22Rv1 (cell line): ENCODE measurements at regions not wholly inside any gene's neighbourhood (a gene's known extent, or its start where the extent isn't known, plus 50 kb on each side); places are given as distances from the start of the nearest gene placed in this dataset.

Experiments used
- H3K27ac ChIP-seq: fragments of 450-650 bp; 2 replicates; pipeline ENCODE4 v1.5.1; 2017
- ZFX ChIP-seq: fragments of 450-650 bp; IDR thresholded peaks from 2 replicates; pipeline ENCODE4 v1.6.1; 2017; ENCODE audit warnings: antibody characterized with exemption, borderline replicate concordance
- TF ChIP-seq, protein P1 (sequence below): fragments of 450-650 bp; IDR thresholded peaks from 2 replicates; pipeline ENCODE4 v1.5.1; 2017; ENCODE audit warnings: mild to moderate bottlenecking

DNA sequence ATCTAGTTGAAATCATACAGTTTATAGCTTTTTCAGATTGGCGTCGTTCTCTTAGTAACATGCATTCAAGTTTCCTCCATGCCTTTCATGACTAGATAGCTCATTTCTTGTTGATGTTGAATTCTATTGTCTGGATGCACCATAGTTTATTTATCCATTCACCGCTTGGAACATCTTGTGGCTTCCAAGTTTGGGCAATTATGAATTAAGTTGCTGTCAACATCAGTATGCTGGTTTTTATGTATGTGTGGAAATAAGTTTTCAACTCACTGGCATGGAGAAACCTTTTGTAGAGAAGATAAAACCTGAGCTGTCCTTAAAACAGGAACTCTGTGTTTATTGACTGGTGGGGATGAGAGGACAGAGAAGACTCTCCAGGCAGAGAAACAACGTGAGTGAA lies 248.0 kb downstream of the CDC5L start:
- H3K27ac ChIP-seq, result no peak overlapping the region
- TF ChIP-seq, protein P1, sequence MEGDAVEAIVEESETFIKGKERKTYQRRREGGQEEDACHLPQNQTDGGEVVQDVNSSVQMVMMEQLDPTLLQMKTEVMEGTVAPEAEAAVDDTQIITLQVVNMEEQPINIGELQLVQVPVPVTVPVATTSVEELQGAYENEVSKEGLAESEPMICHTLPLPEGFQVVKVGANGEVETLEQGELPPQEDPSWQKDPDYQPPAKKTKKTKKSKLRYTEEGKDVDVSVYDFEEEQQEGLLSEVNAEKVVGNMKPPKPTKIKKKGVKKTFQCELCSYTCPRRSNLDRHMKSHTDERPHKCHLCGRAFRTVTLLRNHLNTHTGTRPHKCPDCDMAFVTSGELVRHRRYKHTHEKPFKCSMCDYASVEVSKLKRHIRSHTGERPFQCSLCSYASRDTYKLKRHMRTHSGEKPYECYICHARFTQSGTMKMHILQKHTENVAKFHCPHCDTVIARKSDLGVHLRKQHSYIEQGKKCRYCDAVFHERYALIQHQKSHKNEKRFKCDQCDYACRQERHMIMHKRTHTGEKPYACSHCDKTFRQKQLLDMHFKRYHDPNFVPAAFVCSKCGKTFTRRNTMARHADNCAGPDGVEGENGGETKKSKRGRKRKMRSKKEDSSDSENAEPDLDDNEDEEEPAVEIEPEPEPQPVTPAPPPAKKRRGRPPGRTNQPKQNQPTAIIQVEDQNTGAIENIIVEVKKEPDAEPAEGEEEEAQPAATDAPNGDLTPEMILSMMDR, result no peak
- no peak for TF ChIP-seq ZFX

DNA sequence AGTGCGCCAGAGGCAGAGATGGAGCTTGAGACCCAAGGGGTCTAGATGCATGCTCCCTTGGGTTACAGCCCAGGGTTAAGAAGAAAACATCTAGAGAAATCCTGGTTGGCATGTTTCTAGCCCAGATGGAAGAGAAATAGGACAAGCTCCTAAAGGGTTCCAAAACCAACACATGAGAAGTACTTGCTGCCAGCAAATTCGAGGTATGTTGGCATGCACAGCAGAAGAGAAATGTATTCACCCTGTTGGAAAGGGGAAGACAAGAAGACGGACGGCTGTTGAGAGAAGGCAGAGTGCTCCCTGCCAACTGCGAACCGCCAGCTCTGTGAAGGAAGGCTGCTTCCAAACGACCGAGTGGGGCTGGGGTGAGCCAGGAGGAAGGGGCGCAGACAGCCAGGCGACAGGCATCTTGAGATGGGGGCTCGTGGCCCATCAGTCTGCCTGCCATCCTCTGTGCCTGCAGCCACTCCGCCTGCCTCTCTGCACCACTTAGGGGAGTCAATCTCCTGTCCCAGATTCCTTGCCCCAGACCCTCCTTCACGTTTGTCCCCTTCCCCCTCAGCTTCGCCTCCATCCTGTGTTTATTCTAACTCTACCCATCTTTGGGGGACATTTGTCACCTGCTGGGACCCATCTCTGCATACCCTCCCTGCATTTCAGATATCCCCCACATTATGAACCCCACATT lies 249.2 kb downstream of the CDC5L start:
- TF ChIP-seq ZFX, result no peak
- TF ChIP-seq, protein P1, result no peak
- H3K27ac ChIP-seq, result no peak overlapping the region

DNA sequence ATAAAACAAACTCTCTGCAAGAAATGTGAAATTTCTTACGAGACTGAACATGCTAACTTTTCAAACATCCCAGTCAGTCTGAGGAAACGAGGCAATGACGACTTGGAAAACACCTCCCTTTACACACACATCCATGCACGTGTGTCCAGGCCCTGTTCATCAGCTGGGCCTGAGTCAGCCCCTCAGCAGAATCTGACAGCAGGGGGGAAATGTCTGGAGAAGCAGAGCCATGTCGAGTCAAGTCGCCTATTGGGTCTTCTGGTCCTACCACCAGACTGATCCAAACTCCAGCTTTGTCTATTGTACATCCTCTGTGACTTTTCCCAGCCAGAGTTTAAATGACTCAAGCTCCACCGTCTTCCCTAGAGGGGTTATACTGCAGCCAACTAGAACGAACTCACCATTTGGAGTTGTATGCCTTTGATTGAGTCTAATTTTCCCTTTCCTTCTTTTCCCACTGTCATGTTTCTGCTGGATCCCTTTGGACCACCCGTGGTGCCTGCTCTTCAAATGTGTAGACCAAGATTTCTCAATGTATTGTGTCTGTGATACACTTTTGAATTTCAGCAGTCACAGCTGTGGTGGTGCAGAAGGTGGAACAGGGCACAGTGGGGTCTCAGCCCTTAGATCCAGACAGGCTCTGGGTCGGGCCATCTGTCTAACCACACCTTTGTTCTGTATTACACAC lies 254.0 kb downstream of the CDC5L start:
- H3K27ac ChIP-seq, result no peak overlapping the region

DNA sequence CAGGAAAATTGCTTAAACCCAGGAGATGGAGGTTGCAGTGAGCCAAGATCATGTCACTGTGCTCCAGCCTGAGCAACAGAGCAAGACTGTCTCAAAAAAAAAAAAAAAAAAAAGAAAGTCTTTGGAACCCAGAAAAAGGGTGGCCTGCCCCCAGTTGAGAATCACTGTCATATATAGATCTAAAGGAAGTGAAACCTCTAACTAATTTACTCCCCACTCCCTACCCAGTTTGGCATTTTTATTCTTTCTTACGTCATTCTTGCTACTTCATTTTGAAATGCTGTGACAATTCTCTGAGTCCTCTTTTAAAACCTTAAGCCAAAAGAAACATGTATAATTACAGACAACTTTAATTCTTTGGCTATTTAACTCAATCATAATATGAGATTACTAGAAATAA lies 254.8 kb downstream of the CDC5L start:
- TF ChIP-seq, protein P1, result no peak
- TF ChIP-seq ZFX, result no peak
- H3K27ac ChIP-seq, result no peak overlapping the region

More for the DNA sequence above, 254.0 kb downstream of the CDC5L start:
- TF ChIP-seq, protein P1, result no peak
- TF ChIP-seq ZFX, result no peak

DNA sequence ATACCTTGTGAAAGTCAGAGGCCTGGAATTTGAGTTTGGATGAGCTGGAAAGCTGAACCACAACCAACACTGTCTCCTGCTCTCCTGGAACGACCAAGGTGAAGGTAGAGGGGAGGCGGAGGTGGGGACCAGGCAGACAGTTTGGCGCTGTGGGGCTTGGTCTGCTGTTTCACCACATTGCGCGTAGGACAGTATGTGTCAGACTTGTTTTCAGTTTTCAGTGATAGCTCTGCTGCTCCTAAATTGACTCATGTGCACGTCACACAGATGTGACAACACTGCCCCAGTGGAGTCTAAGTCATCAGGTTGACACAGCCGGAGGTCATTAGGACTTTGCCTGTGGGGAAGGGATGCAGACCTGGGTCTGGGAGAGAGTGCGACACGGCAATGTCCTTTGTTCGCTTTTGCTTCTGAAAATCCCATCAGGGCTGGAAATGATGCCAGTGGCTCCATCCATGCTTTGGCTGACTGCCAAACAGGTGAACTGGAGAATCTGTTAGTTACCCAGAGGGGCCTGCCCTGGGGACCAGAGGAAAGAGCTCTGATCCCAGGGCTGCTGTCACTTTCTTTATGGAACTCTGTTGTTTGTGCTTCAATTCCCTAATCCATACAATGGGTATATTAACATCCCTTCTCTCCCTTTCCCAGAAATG lies 255.5 kb downstream of the CDC5L start:
- TF ChIP-seq, protein P1, result no peak
- no peak for TF ChIP-seq ZFX

DNA sequence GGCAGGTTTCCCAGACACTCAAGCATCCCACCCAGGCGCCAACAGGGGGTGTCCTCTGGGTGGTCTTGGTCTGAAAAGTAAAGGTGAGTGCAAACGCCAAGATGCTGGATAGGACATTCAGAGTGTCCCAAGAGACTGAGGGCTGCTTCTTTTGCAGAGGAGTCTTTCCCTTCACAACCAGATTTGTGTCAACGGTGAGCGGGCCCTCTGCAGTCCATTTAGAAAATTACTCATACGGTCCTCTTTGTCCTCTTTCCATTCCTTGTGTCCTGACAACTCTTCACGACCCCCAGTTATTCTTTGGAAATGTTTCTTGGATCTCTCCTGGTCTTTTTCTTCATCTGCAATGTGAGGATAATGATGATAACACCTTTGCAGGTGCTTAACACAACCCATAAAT lies 257.8 kb downstream of the CDC5L start:
- no peak for TF ChIP-seq ZFX
- TF ChIP-seq, protein P1, result 0 out of 2 replicates have a peak, but pooled peaks have one; percentile 22
- H3K27ac ChIP-seq, result no peak overlapping the region

More for the DNA sequence above, 255.5 kb downstream of the CDC5L start:
- H3K27ac ChIP-seq, result no peak overlapping the region

DNA sequence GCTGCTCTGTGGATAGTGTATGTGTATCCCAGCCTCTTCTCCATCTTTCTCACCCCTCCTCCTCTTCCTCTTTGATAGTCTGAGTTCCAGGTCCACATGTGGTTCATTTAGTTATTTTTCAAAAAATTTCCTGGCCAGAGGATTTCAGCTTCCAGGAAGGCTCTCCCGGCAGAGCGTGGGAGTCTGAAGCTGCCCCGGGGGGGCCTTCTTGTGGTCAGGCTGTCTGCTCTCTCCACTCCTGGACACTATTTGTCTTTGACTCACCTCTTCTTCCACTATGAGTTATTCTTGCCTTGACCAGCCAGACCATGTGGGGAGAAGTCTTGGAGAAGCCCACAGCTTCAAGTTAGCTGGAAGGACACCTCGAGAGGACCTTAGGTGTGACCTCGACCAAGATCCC lies 258.8 kb downstream of the CDC5L start:
- no peak overlapping the region for H3K27ac ChIP-seq

More for the DNA sequence above, 258.8 kb downstream of the CDC5L start:
- TF ChIP-seq, protein P1, result no peak
- no peak for TF ChIP-seq ZFX
